ENCODE measurements at regions not wholly inside any gene's neighbourhood (a gene's known extent, or its start where the extent isn't known, plus 50 kb on each side); places are given as distances from the start of the nearest gene placed in this dataset.

DNA sequence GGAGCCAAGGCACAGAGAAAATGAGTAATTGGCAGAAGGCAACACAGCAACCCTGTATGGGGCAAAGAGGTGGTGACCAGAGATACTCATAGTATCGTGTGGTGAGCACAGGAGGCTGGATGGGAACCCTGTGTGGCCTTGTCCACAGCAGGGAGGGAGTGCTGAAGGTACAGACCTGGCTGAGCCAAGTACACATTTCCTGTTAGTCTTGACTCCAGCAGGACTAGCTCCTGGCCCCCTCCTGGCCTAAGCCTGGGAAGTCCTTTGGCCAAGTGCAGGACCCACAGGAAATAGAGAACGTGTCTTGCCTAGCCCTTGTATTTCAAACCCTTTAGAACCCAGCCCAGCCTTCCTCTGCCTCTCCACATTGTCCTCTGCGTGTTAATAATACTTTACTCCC, 289.8 kb upstream of the PWP1 start (continued):
- TF ChIP-seq, protein P1, sequence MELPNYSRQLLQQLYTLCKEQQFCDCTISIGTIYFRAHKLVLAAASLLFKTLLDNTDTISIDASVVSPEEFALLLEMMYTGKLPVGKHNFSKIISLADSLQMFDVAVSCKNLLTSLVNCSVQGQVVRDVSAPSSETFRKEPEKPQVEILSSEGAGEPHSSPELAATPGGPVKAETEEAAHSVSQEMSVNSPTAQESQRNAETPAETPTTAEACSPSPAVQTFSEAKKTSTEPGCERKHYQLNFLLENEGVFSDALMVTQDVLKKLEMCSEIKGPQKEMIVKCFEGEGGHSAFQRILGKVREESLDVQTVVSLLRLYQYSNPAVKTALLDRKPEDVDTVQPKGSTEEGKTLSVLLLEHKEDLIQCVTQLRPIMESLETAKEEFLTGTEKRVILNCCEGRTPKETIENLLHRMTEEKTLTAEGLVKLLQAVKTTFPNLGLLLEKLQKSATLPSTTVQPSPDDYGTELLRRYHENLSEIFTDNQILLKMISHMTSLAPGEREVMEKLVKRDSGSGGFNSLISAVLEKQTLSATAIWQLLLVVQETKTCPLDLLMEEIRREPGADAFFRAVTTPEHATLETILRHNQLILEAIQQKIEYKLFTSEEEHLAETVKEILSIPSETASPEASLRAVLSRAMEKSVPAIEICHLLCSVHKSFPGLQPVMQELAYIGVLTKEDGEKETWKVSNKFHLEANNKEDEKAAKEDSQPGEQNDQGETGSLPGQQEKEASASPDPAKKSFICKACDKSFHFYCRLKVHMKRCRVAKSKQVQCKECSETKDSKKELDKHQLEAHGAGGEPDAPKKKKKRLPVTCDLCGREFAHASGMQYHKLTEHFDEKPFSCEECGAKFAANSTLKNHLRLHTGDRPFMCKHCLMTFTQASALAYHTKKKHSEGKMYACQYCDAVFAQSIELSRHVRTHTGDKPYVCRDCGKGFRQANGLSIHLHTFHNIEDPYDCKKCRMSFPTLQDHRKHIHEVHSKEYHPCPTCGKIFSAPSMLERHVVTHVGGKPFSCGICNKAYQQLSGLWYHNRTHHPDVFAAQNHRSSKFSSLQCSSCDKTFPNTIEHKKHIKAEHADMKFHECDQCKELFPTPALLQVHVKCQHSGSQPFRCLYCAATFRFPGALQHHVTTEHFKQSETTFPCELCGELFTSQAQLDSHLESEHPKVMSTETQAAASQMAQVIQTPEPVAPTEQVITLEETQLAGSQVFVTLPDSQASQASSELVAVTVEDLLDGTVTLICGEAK (IDR thresholded peaks at IDR 0.05): no peak
- TF ChIP-seq, protein P1 (CRISPR knock-in tag; IDR thresholded peaks at IDR 0.05): 0 out of 2 replicates have a peak, but pooled peaks have one; percentile 30
- TF ChIP-seq FOXA1 (IDR thresholded peaks at IDR 0.05) (no peak), FOXA1 (CRISPR knock-in tag; IDR thresholded peaks at IDR 0.05) (no peak), KLF15 (CRISPR knock-in tag; IDR thresholded peaks at IDR 0.05; ENCODE audit: borderline replicate concordance) (no peak), SOX5 (CRISPR knock-in tag; IDR thresholded peaks at IDR 0.05; ENCODE audit: borderline replicate concordance) (no peak), ZNF225 (CRISPR knock-in tag; IDR thresholded peaks at IDR 0.05) (no peak), TEAD3 (CRISPR knock-in tag; optimal IDR thresholded peaks at IDR 0.05; ENCODE audit: borderline replicate concordance) (no peak), ZC3H13 (CRISPR knock-in tag; IDR thresholded peaks at IDR 0.05) (no peak), ZNF768 (CRISPR knock-in tag; IDR thresholded peaks at IDR 0.05) (peak; percentile 27; the same call in 1 of the 2 replicates), SP140L (CRISPR knock-in tag; IDR thresholded peaks at IDR 0.05; ENCODE audit: borderline replicate concordance) (no peak)
